ENCODE measurements at regions not wholly inside any gene's neighbourhood (a gene's known extent, or its start where the extent isn't known, plus 50 kb on each side); places are given as distances from the start of the nearest gene placed in this dataset.

DNA sequence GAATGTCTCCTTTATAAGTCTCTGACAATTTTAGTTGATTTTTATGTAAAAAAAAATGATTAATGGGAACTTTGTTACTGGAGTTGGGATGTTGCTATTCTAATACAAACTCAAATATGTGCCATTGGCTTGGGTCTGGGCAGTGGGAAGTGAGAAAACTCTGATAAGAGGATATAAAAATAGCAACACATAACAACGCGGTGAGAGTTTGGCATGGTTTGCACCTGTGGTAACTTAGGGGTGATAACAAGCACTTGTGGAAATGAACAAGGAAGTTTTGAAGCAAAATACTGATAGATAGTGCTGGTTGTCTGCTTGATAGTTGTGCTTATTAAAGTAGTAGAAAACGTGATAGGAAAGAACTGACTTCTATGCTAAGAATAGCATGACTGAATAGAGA lies 743.3 kb upstream of the AGA start:
- Histone ChIP-seq H2AK5ac (ENCODE audit: low read depth, low read length) (no peak overlapping the region), H3K79me1 (ENCODE audit: low read depth, low read length) (no peaks in the 10 kb centered on the region), H2BK120ac (ENCODE audit: low read depth, low read length) (no peak overlapping the region), H4K8ac (ENCODE audit: low read depth, low read length) (no peak overlapping the region), H3K4ac (ENCODE audit: low read length) (no peak overlapping the region), H3K23ac (ENCODE audit: low read depth, low read length, poor library complexity) (no peak overlapping the region), H3K4me1 (ENCODE audit: control insufficient read depth in 2 of 2, insufficient read depth in 1 of 2, low read depth in 1 of 2, low read length in 2 of 2) (no peaks in the 10 kb centered on the region), H2BK12ac (ENCODE audit: low read length) (no peak overlapping the region), H2BK15ac (ENCODE audit: low read length) (no peak overlapping the region), H3K18ac (ENCODE audit: low read length) (no peak overlapping the region), H3K4me3 (ENCODE audit: low read length in 2 of 2) (no peak overlapping the region), H3K9ac (ENCODE audit: low read depth, low read length, poor library complexity) (no peak overlapping the region), H3K4me2 (ENCODE audit: insufficient read depth, low read length, poor library complexity, severe bottlenecking) (no peak overlapping the region), H3K14ac (ENCODE audit: low read length) (no peak overlapping the region), H3K27me3 (ENCODE audit: control insufficient read depth in 3 of 3, insufficient read depth in 3 of 3, low read depth in 1 of 3, low read length in 3 of 3) (no peaks in the 10 kb centered on the region), H3K9me3 (replicated peaks in 1 of 2; ENCODE audit: control insufficient read depth in 2 of 2, insufficient read depth in 1 of 2, low read depth in 1 of 2, low read length in 2 of 2) (no peaks in the 10 kb centered on the region), H4K91ac (ENCODE audit: low read depth, low read length, poor library complexity) (no peak overlapping the region), H3K36me3 (replicated peaks in 1 of 2; ENCODE audit: control insufficient read depth in 2 of 2, insufficient read depth in 2 of 2, low read length in 2 of 2) (no peaks in the 10 kb centered on the region), H2BK5ac (ENCODE audit: low read length) (no peak overlapping the region), H2AFZ (ENCODE audit: low read length) (no peak overlapping the region), H3K27ac (replicated peaks; ENCODE audit: low read length) (no peak overlapping the region)
- WGBS, 2 donors (ENCODE audit: extremely low coverage in 2 of 2, insufficient read length in 2 of 2, insufficient replicate concordance in 1 of 2), result no CpG with 5 or more reads among the region's 3 CpGs
- DNase-seq (ENCODE audit: low spot score), result no peak

DNA sequence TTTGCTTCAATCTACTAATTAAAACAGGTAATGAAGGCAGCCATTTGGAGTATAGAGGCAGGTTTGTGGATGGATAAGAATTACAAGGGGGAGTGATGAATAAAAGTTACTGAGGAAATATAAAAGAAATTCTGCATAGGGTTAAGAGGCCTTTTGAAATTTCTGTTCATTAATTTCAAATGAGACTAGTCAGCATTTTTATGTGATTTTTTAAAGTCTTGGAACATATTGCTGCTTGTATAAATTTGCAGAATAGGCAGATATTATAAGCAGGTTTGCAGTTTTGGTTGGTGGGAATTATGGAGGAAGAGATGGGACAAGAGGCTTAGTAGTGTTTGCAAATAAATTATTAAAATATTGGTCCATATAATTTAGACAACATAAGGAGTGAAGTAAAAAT lies 750.4 kb upstream of the AGA start:
- Histone ChIP-seq H3K27ac (replicated peaks; ENCODE audit: low read length) (no peak overlapping the region), H2BK120ac (ENCODE audit: low read depth, low read length) (no peak overlapping the region), H2AK5ac (ENCODE audit: low read depth, low read length) (no peak overlapping the region), H3K9me3 (replicated peaks in 1 of 2; ENCODE audit: control insufficient read depth in 2 of 2, insufficient read depth in 1 of 2, low read depth in 1 of 2, low read length in 2 of 2) (no peaks in the 10 kb centered on the region), H3K36me3 (replicated peaks in 1 of 2; ENCODE audit: control insufficient read depth in 2 of 2, insufficient read depth in 2 of 2, low read length in 2 of 2) (no peaks in the 10 kb centered on the region), H3K4me2 (ENCODE audit: insufficient read depth, low read length, poor library complexity, severe bottlenecking) (no peak overlapping the region), H3K4ac (ENCODE audit: low read length) (no peak overlapping the region), H2BK12ac (ENCODE audit: low read length) (no peak overlapping the region), H2AFZ (ENCODE audit: low read length) (no peak overlapping the region), H4K91ac (ENCODE audit: low read depth, low read length, poor library complexity) (no peak overlapping the region), H3K4me1 (ENCODE audit: control insufficient read depth in 2 of 2, insufficient read depth in 1 of 2, low read depth in 1 of 2, low read length in 2 of 2) (no peaks in the 10 kb centered on the region), H2BK5ac (ENCODE audit: low read length) (no peak overlapping the region), H3K14ac (ENCODE audit: low read length) (no peak overlapping the region), H3K4me3 (ENCODE audit: low read length in 2 of 2) (no peak overlapping the region), H3K27me3 (ENCODE audit: control insufficient read depth in 3 of 3, insufficient read depth in 3 of 3, low read depth in 1 of 3, low read length in 3 of 3) (no peaks in the 10 kb centered on the region), H3K9ac (ENCODE audit: low read depth, low read length, poor library complexity) (no peak overlapping the region), H3K79me1 (ENCODE audit: low read depth, low read length) (no peaks in the 10 kb centered on the region), H3K18ac (ENCODE audit: low read length) (no peak overlapping the region), H4K8ac (ENCODE audit: low read depth, low read length) (no peak overlapping the region), H2BK15ac (ENCODE audit: low read length) (no peak overlapping the region), H3K23ac (ENCODE audit: low read depth, low read length, poor library complexity) (no peak overlapping the region)
- no peak for DNase-seq (ENCODE audit: low spot score)

GRCh38 chr4:178196751-178197374 lies 754.6 kb upstream of the AGA start:
- WGBS, 2 donors (ENCODE audit: extremely low coverage in 2 of 2, insufficient read length in 2 of 2, insufficient replicate concordance in 1 of 2), result no CpG with 5 or more reads among the region's 6 CpGs
- H2BK5ac ChIP-seq (ENCODE audit: low read length), result no peak overlapping the region

GRCh38 chr4:178198691-178199090 lies 756.5 kb upstream of the AGA start:
- no peak overlapping the region for H3K23ac ChIP-seq (ENCODE audit: low read depth, low read length, poor library complexity)
- no peak overlapping the region for H3K27ac ChIP-seq (replicated peaks; ENCODE audit: low read length)
- H3K18ac ChIP-seq (ENCODE audit: low read length), result no peak overlapping the region
- H3K4me2 ChIP-seq (ENCODE audit: insufficient read depth, low read length, poor library complexity, severe bottlenecking), result no peak overlapping the region
- no peak overlapping the region for H3K4me3 ChIP-seq (ENCODE audit: low read length in 2 of 2)
- H2BK120ac ChIP-seq (ENCODE audit: low read depth, low read length), result no peak overlapping the region
- H4K91ac ChIP-seq (ENCODE audit: low read depth, low read length, poor library complexity), result no peak overlapping the region
- no peak overlapping the region for H2BK15ac ChIP-seq (ENCODE audit: low read length)
- no peak for DNase-seq (ENCODE audit: low spot score)
- no peaks in the 10 kb centered on the region for H3K27me3 ChIP-seq (ENCODE audit: control insufficient read depth in 3 of 3, insufficient read depth in 3 of 3, low read depth in 1 of 3, low read length in 3 of 3)
- no peak overlapping the region for H2BK12ac ChIP-seq (ENCODE audit: low read length)
- H3K4me1 ChIP-seq (ENCODE audit: control insufficient read depth in 2 of 2, insufficient read depth in 1 of 2, low read depth in 1 of 2, low read length in 2 of 2), result no peaks in the 10 kb centered on the region
- no peaks in the 10 kb centered on the region for H3K79me1 ChIP-seq (ENCODE audit: low read depth, low read length)
- no peak overlapping the region for H3K4ac ChIP-seq (ENCODE audit: low read length)
- no peak overlapping the region for H3K14ac ChIP-seq (ENCODE audit: low read length)
- no peak overlapping the region for H2AFZ ChIP-seq (ENCODE audit: low read length)
- H2BK5ac ChIP-seq (ENCODE audit: low read length), result no peak overlapping the region
- no peak overlapping the region for H2AK5ac ChIP-seq (ENCODE audit: low read depth, low read length)
- no peak overlapping the region for H4K8ac ChIP-seq (ENCODE audit: low read depth, low read length)
- H3K9ac ChIP-seq (ENCODE audit: low read depth, low read length, poor library complexity), result no peak overlapping the region
- no peaks in the 10 kb centered on the region for H3K36me3 ChIP-seq (replicated peaks in 1 of 2; ENCODE audit: control insufficient read depth in 2 of 2, insufficient read depth in 2 of 2, low read length in 2 of 2)
- H3K9me3 ChIP-seq (replicated peaks in 1 of 2; ENCODE audit: control insufficient read depth in 2 of 2, insufficient read depth in 1 of 2, low read depth in 1 of 2, low read length in 2 of 2), result no peaks in the 10 kb centered on the region

More at GRCh38 chr4:178196751-178197374, 754.6 kb upstream of the AGA start:
- Histone ChIP-seq H3K27ac (replicated peaks; ENCODE audit: low read length) (no peak overlapping the region), H2BK12ac (ENCODE audit: low read length) (no peak overlapping the region), H2AK5ac (ENCODE audit: low read depth, low read length) (no peak overlapping the region), H2BK120ac (ENCODE audit: low read depth, low read length) (no peak overlapping the region), H4K8ac (ENCODE audit: low read depth, low read length) (no peak overlapping the region), H3K23ac (ENCODE audit: low read depth, low read length, poor library complexity) (no peak overlapping the region), H2BK15ac (ENCODE audit: low read length) (no peak overlapping the region), H4K91ac (ENCODE audit: low read depth, low read length, poor library complexity) (no peak overlapping the region), H3K4ac (ENCODE audit: low read length) (no peak overlapping the region), H3K4me2 (ENCODE audit: insufficient read depth, low read length, poor library complexity, severe bottlenecking) (no peak overlapping the region), H3K14ac (ENCODE audit: low read length) (no peak overlapping the region), H3K27me3 (ENCODE audit: control insufficient read depth in 3 of 3, insufficient read depth in 3 of 3, low read depth in 1 of 3, low read length in 3 of 3) (no peaks in the 10 kb centered on the region), H3K9me3 (replicated peaks in 1 of 2; ENCODE audit: control insufficient read depth in 2 of 2, insufficient read depth in 1 of 2, low read depth in 1 of 2, low read length in 2 of 2) (no peaks in the 10 kb centered on the region), H2AFZ (ENCODE audit: low read length) (no peak overlapping the region), H3K79me1 (ENCODE audit: low read depth, low read length) (no peaks in the 10 kb centered on the region), H3K4me1 (ENCODE audit: control insufficient read depth in 2 of 2, insufficient read depth in 1 of 2, low read depth in 1 of 2, low read length in 2 of 2) (no peaks in the 10 kb centered on the region), H3K36me3 (replicated peaks in 1 of 2; ENCODE audit: control insufficient read depth in 2 of 2, insufficient read depth in 2 of 2, low read length in 2 of 2) (no peaks in the 10 kb centered on the region), H3K9ac (ENCODE audit: low read depth, low read length, poor library complexity) (no peak overlapping the region), H3K18ac (ENCODE audit: low read length) (no peak overlapping the region), H3K4me3 (ENCODE audit: low read length in 2 of 2) (no peak overlapping the region)
- DNase-seq (ENCODE audit: low spot score), result no peak

All from neuronal stem cell (in vitro differentiated cells).